Mesenchymal stem cell (in vitro differentiated cells and primary cell): ENCODE measurements at regions not wholly inside any gene's neighbourhood (a gene's known extent, or its start where the extent isn't known, plus 50 kb on each side); places are given as distances from the start of the nearest gene placed in this dataset.

ENCODE experiments used
- DNase-seq: peaks from one replicate; pipeline ENCODE4 v3.0.0-alpha.2; 2013
- H2AFZ ChIP-seq: one replicate; pipeline ENCODE4 v1.6.1; 2013; ENCODE audit warnings: low read depth, mild to moderate bottlenecking, control low read depth, inconsistent platforms, low read length, moderate library complexity
- H2AK5ac ChIP-seq: 2 replicates; pipeline ENCODE4 v1.6.1; 2013; ENCODE audit warnings: low read length, moderate library complexity, mild to moderate bottlenecking, inconsistent platforms; ENCODE audit not compliant: severe bottlenecking
- H2BK120ac ChIP-seq: one replicate; pipeline ENCODE4 v1.6.1; 2013; ENCODE audit warnings: low read depth, mild to moderate bottlenecking, inconsistent platforms, low read length, moderate library complexity
- H2BK12ac ChIP-seq, 2 experiments: one replicate each; pipeline ENCODE4 v1.6.1; 2013; ENCODE audit warnings: inconsistent platforms in 2 of 2, low read length in 2 of 2, mild to moderate bottlenecking in 2 of 2, moderate library complexity in 2 of 2, control low read depth in 1 of 2
- H2BK15ac ChIP-seq: one replicate; pipeline ENCODE4 v1.6.1; 2013; ENCODE audit warnings: mild to moderate bottlenecking, low read depth, inconsistent platforms; ENCODE audit not compliant: poor library complexity, severe bottlenecking
- H2BK5ac ChIP-seq: 2 replicates; pipeline ENCODE4 v1.6.1; 2013; ENCODE audit warnings: low read depth, mild to moderate bottlenecking, low read length, control low read depth, inconsistent platforms; ENCODE audit not compliant: poor library complexity, severe bottlenecking
- H3K14ac ChIP-seq, 2 experiments: one replicate each; pipeline ENCODE4 v1.6.1; 2013; ENCODE audit warnings: inconsistent platforms in 2 of 2, low read length in 2 of 2, control low read depth in 1 of 2, mild to moderate bottlenecking in 1 of 2, moderate library complexity in 1 of 2
- H3K18ac ChIP-seq, 2 experiments: one replicate each; pipeline ENCODE4 v1.6.1; 2013; ENCODE audit warnings: inconsistent platforms in 2 of 2, low read length in 2 of 2, control low read depth in 1 of 2, low read depth in 1 of 2, mild to moderate bottlenecking in 1 of 2
- H3K23ac ChIP-seq, 2 experiments: one replicate each; pipeline ENCODE4 v1.6.1; 2013; ENCODE audit warnings: inconsistent platforms in 2 of 2, low read length in 2 of 2, mild to moderate bottlenecking in 2 of 2, moderate library complexity in 2 of 2, control low read depth in 1 of 2
- H3K27ac ChIP-seq: 2 replicates; pipeline ENCODE4 v1.5.1; 2013; ENCODE audit warnings: mild to moderate bottlenecking, moderate library complexity, low read length, control low read depth, inconsistent platforms; ENCODE audit not compliant: poor library complexity, severe bottlenecking
- H3K27me3 ChIP-seq, 2 experiments: 2 replicates each; pipeline versions ENCODE4 v1.6.1 to v1.7.0; 2013; ENCODE audit warnings: low read length in 2 of 2, mild to moderate bottlenecking in 2 of 2, moderate library complexity in 2 of 2, control low read depth in 1 of 2, inconsistent platforms in 1 of 2; ENCODE audit not compliant: control insufficient read depth in 1 of 2, insufficient read depth in 1 of 2
- H3K36me3 ChIP-seq, 2 experiments: 2 replicates each; pipeline versions ENCODE4 v1.6.1 to v1.7.0; 2013; ENCODE audit warnings: low read length in 2 of 2, control low read depth in 1 of 2, inconsistent platforms in 1 of 2, low read depth in 1 of 2, mild to moderate bottlenecking in 1 of 2; ENCODE audit not compliant: insufficient read depth in 2 of 2, control insufficient read depth in 1 of 2
- H3K4ac ChIP-seq, 2 experiments: one replicate each; pipeline ENCODE4 v1.6.1; 2013; ENCODE audit warnings: inconsistent platforms in 2 of 2, low read length in 2 of 2, mild to moderate bottlenecking in 2 of 2, moderate library complexity in 2 of 2, control low read depth in 1 of 2, low read depth in 1 of 2
- H3K4me1 ChIP-seq: 2 replicates; pipeline ENCODE4 v1.6.1; 2013; ENCODE audit warnings: low read depth, low read length, control low read depth; ENCODE audit not compliant: control insufficient read depth, insufficient read depth
- H3K4me2 ChIP-seq: 2 replicates; pipeline ENCODE4 v1.6.1; 2013; ENCODE audit warnings: low read length, mild to moderate bottlenecking, inconsistent platforms; ENCODE audit not compliant: poor library complexity, severe bottlenecking
- H3K4me3 ChIP-seq, 2 experiments: 2 replicates each; pipeline versions ENCODE4 v1.5.1 to v1.7.0; 2013; ENCODE audit warnings: low read length in 2 of 2, mild to moderate bottlenecking in 2 of 2, control low read depth in 1 of 2, low read depth in 1 of 2; ENCODE audit not compliant: insufficient read depth in 1 of 2
- H3K79me1 ChIP-seq: replicated peaks from 2 replicates; pipeline ENCODE4 v1.6.1; 2013; ENCODE audit warnings: mild to moderate bottlenecking, control low read depth, low read length, inconsistent platforms; ENCODE audit not compliant: poor library complexity, severe bottlenecking
- H3K9ac ChIP-seq: 2 replicates; pipeline ENCODE4 v1.7.0; 2013; ENCODE audit warnings: mild to moderate bottlenecking, low read length, moderate library complexity
- H3K9me3 ChIP-seq: 2 replicates; pipeline ENCODE4 v1.7.0; 2013; ENCODE audit warnings: mild to moderate bottlenecking, low read length; ENCODE audit not compliant: control insufficient read depth
- H4K8ac ChIP-seq: one replicate; pipeline ENCODE4 v1.6.1; 2013; ENCODE audit warnings: inconsistent platforms, mild to moderate bottlenecking, low read length, moderate library complexity
- H4K91ac ChIP-seq: one replicate; pipeline ENCODE4 v1.6.1; 2013; ENCODE audit warnings: mild to moderate bottlenecking, low read length, inconsistent platforms
- WGBS: methylation state at CpG from one replicate; pipeline ENCODE4 v1.1.7; 2013; ENCODE audit warnings: mixed read lengths; 5-methylcytosine and 5-hydroxymethylcytosine counted together

GRCh38 chr22:22351366-22351765 lies 106.8 kb downstream of the VPREB1 start:
- H3K18ac ChIP-seq, result no peak overlapping the region
- no peaks in the 10 kb centered on the region for H3K9me3 ChIP-seq
- H3K79me1 ChIP-seq, result no peaks in the 10 kb centered on the region
- no peak overlapping the region for H3K27ac ChIP-seq
- H3K23ac ChIP-seq, result no peak overlapping the region
- H3K36me3 ChIP-seq, result no peaks in the 10 kb centered on the region
- H3K9ac ChIP-seq, result no peak overlapping the region
- DNase-seq, result no peak
- H2BK12ac ChIP-seq, result no peak overlapping the region
- no peak overlapping the region for H3K4ac ChIP-seq
- no peak overlapping the region for H4K91ac ChIP-seq
- H3K4me3 ChIP-seq, result no peak overlapping the region
- no peak overlapping the region for H4K8ac ChIP-seq
- 42% methylated on average over 3 of the region's 3 CpGs for WGBS
- H3K14ac ChIP-seq, result no peak overlapping the region
- no peak overlapping the region for H2BK120ac ChIP-seq
- no peak overlapping the region for H2BK15ac ChIP-seq
- no peak overlapping the region for H2AFZ ChIP-seq
- no peak overlapping the region for H3K4me2 ChIP-seq
- no peak overlapping the region for H2AK5ac ChIP-seq
- no peaks in the 10 kb centered on the region for H3K4me1 ChIP-seq
- peaks cover 58 to 87% of the 10 kb centered on the region in 2 experiments for H3K27me3 ChIP-seq
- H2BK5ac ChIP-seq, result no peak overlapping the region

DNA sequence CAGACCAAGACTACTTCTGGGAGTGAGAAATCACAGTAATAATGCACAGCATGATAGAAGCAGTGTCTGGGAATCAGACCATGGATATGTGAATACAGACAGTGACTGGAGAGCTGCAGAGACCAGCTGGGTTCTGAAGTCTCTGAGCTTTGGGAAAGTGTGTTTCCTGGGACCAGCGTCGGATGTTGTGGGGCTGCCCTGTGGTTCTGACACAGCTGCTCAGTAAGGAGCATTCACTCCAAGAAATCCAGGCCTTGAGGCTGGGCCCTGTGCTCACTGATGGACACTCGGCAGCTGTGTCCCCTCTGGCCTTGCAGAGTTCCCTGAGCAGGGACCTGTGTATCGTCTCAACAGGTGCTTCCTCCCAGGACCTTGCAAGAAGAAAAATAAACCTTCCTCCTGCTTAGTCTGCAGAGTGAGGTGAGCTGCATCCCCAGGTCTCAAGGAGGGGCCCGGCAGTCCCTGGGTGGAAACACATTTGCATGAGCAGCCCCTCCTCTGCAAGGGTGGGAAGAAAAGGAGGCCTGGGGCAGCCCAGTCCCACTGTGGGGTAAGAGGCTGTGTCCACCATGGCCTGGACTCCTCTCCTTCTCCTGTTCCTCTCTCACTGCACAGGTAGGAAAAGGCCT lies 107.9 kb downstream of the VPREB1 start:
- H3K4me3 ChIP-seq, result no peak overlapping the region
- no peak overlapping the region for H3K23ac ChIP-seq
- no peak overlapping the region for H3K9ac ChIP-seq
- H3K18ac ChIP-seq, result no peak overlapping the region
- no peak overlapping the region for H2AK5ac ChIP-seq
- no peak overlapping the region for H4K8ac ChIP-seq
- no peaks in the 10 kb centered on the region for H3K9me3 ChIP-seq
- H3K27ac ChIP-seq, result no peak overlapping the region
- H3K14ac ChIP-seq, result no peak overlapping the region
- no peak overlapping the region for H4K91ac ChIP-seq
- no peak overlapping the region for H3K4me2 ChIP-seq
- H3K4me1 ChIP-seq, result no peaks in the 10 kb centered on the region
- 69% methylated on average over 4 of the region's 5 CpGs for WGBS
- no peak overlapping the region for H2BK5ac ChIP-seq
- H3K79me1 ChIP-seq, result no peaks in the 10 kb centered on the region
- no peak overlapping the region for H2BK12ac ChIP-seq
- no peak overlapping the region for H2BK120ac ChIP-seq
- no peaks in the 10 kb centered on the region for H3K36me3 ChIP-seq
- H3K4ac ChIP-seq, result no peak overlapping the region
- H2AFZ ChIP-seq, result no peak overlapping the region
- peaks cover 56 to 87% of the 10 kb centered on the region in 2 experiments for H3K27me3 ChIP-seq
- no peak for DNase-seq
- no peak overlapping the region for H2BK15ac ChIP-seq

DNA sequence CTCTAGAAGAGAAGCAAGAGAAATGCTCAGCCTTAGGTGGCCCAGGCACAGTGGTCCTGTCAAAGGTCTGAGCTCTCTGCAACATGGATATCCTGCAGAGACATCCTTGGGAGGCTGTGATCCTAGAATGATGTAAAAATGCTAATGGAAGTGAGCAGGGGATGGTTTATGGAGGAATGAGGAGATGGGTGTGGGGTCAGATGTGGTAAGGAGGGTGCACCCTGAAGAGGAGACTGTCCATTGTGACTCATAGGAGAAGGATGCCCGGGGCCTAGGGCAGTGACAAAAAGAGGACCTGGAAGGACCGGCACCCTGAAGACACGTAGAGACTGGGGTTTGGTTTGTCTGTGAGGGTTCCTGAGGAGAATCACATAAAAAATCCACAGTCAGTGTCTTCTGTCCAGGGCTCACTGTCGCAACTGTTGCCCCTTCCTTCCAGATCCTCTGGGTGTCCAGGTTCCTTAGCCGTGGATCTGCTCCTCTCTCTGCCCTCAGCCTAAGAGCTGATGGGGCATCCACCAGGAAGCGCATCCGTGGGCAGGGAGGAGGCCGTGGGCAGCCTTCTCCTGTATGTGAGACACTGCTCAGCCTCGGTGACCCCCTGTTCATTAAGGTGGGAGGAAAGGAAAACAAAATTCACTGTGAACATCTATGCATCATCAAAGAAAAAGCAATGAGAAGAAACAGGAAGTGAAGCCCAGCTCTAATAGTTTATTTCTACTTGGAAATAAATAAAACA lies 110.7 kb downstream of the VPREB1 start:
- DNase-seq, result no peak
- Histone ChIP-seq H3K27me3 (peaks cover 38 to 71% of the 10 kb centered on the region in 2 experiments), H3K27ac (no peak overlapping the region), H4K91ac (no peak overlapping the region), H2BK5ac (no peak overlapping the region), H3K23ac (no peak overlapping the region), H3K18ac (no peak overlapping the region), H3K4ac (no peak overlapping the region), H2BK120ac (no peak overlapping the region), H2BK15ac (no peak overlapping the region), H2AFZ (no peak overlapping the region), H3K4me3 (no peak overlapping the region), H4K8ac (no peak overlapping the region), H3K4me2 (no peak overlapping the region), H3K9ac (no peak overlapping the region), H3K9me3 (no peaks in the 10 kb centered on the region), H3K36me3 (no peaks in the 10 kb centered on the region), H3K79me1 (no peaks in the 10 kb centered on the region), H2AK5ac (no peak overlapping the region), H3K4me1 (no peaks in the 10 kb centered on the region), H2BK12ac (no peak overlapping the region), H3K14ac (no peak overlapping the region)
- 68% methylated on average over 9 of the region's 9 CpGs for WGBS

- Histone ChIP-seq H3K36me3 (no peaks in the 10 kb centered on the region), H3K9me3 (no peaks in the 10 kb centered on the region), H3K18ac (no peak overlapping the region), H2AFZ (no peak overlapping the region), H3K4me2 (no peak overlapping the region), H3K4ac (no peak overlapping the region), H2BK12ac (no peak overlapping the region), H3K79me1 (no peaks in the 10 kb centered on the region), H3K4me1 (no peaks in the 10 kb centered on the region), H4K8ac (no peak overlapping the region), H4K91ac (no peak overlapping the region), H3K27ac (no peak overlapping the region), H3K27me3 (peaks cover 32 to 68% of the 10 kb centered on the region in 2 experiments), H3K4me3 (no peak overlapping the region), H2BK5ac (no peak overlapping the region), H3K9ac (no peak overlapping the region), H2BK15ac (no peak overlapping the region), H2BK120ac (no peak overlapping the region), H2AK5ac (no peak overlapping the region), H3K23ac (no peak overlapping the region), H3K14ac (no peak overlapping the region)
- DNase-seq, result peak; percentile 58
- WGBS, result 44% methylated on average over 9 of the region's 14 CpGs
These were observed 112.7 kb downstream of the VPREB1 start for GRCh38 chr22:22357024-22357883.
